Pancreas (tissue), 10 donors: ENCODE measurements at regions not wholly inside any gene's neighbourhood (a gene's known extent, or its start where the extent isn't known, plus 50 kb on each side); places are given as distances from the start of the nearest gene placed in this dataset.
"Not testable (repeated sequence)": the region's sequence is repeated elsewhere in the genome, so short reads cannot be mapped to it uniquely, and the experiment has no call there.

ENCODE experiments used
- ATAC-seq, 4 donors: fragments of 200-7000 bp; cut with Tn5 transposase; one replicate each; pipeline versions ENCODE4 v1.8.0 to v1.9.1; 2020; ENCODE audit warnings: mild to moderate bottlenecking in 4 of 4, moderate library complexity in 4 of 4
- DNase-seq, 6 donors: peaks; one replicate each; pipeline ENCODE4 v3.0.0-alpha.2; 2020
- FAIRE-seq: peaks from 2 replicates; lab custom pipeline; 2012; peaks lifted over from hg19 to GRCh38; lab: Jason Lieb, UNC
- H3K27ac ChIP-seq, 4 donors: fragments of 200-600 bp; sonication (generic); 1 replicate in 3 of 4; 2 replicates in 1 of 4; pipeline versions ENCODE4 v1.5.0 to v1.8.0; 2020
- H3K27me3 ChIP-seq, 4 donors: fragments of 200-600 bp; one replicate each; pipeline ENCODE4 v1.8.0; 2021
- H3K36me3 ChIP-seq, 3 donors: fragments of 200-600 bp; sonication (generic) in 1 of 3; one replicate each; pipeline versions ENCODE4 v1.5.0 to v1.8.0; 2020 to 2021
- H3K4me1 ChIP-seq, 3 donors: fragments of 200-600 bp; one replicate each; pipeline ENCODE4 v1.8.0; 2021
- H3K4me3 ChIP-seq, 4 donors: fragments of 200-600 bp; sonication (generic) in 2 of 4; one replicate each; pipeline versions ENCODE4 v1.5.0 to v1.8.0; 2020 to 2021
- H3K9me3 ChIP-seq, 4 donors: fragments of 200-600 bp; one replicate each; pipeline ENCODE4 v1.8.0; 2021
- CTCF ChIP-seq, 4 donors: fragments of 200-600 bp; sonication (generic) in 3 of 4; IDR thresholded peaks; one replicate each; pipeline versions ENCODE4 v1.5.0 to v1.8.0; 2021; ENCODE audit warnings: antibody characterized with exemption in 4 of 4
- WGBS, 2 donors: extraction: QIAGEN DNeasy Blood & Tissue Kit; methylation state at CpG; one replicate each; pipeline ENCODE4 v1.1.7; 2013; 5-methylcytosine and 5-hydroxymethylcytosine counted together
- intact Hi-C, 3 donors: fragments of 100-400 bp; cut with DNase I; formaldehyde crosslinking; loops; one replicate each; pipeline versions ENCODE4 v1.11.1 to v1.14.2; 2022
- donor health status: healthy with polysubstance abuse.
- donor health status: DM: no; HTN: no; CAD: no; lungs with moderate emphysema.
- donor health status: DM: no; HTN: no; CAD: no.
- donor health status: control.
- donor health status: control.
- donor health status: Bipolar disorder and iron deficiency.
- donor health status: DM: yes; HTN: yes; CAD: no.
- donor health status: DM: no; HTN: no; CAD: no.
- donor health status: DM: no; HTN: no; CAD: no.
- donor health status: DM: yes; HTN: yes; CAD: no.

- DNase-seq (no peak), FAIRE-seq (no peak), ATAC-seq (no peak)
- Histone ChIP-seq H3K4me1 (no peaks in the 10 kb centered on the region), H3K9me3 (no peaks in the 10 kb centered on the region), H3K36me3 (no peaks in the 10 kb centered on the region), H3K27ac (no peak overlapping the region), H3K27me3 (no peaks in the 10 kb centered on the region), H3K4me3 (no peak overlapping the region)
- 37 to 53% methylated on average over 2 of the region's 2 CpGs for WGBS, 2 donors
- intact Hi-C loops: no loop called here
- no peak for TF ChIP-seq CTCF (IDR thresholded peaks at IDR 0.05)
Measured at GRCh38 chr3:189375532-189375931, 203.8 kb downstream of the TPRG1 start.

- 34 to 61% methylated on average over 1 of the region's 1 CpG for WGBS, 2 donors
- Histone ChIP-seq H3K27ac (no peak overlapping the region), H3K9me3 (no peaks in the 10 kb centered on the region), H3K27me3 (no peaks in the 10 kb centered on the region), H3K36me3 (no peaks in the 10 kb centered on the region), H3K4me3 (no peak overlapping the region), H3K4me1 (no peaks in the 10 kb centered on the region)
- DNase-seq: no peak
- intact Hi-C loops: no loop called here
- ATAC-seq: no peak
- TF ChIP-seq CTCF (IDR thresholded peaks at IDR 0.05): no peak
- no peak for FAIRE-seq
Measured at GRCh38 chr3:189383630-189384029, 211.9 kb downstream of the TPRG1 start.

- H3K4me3 ChIP-seq, H3K9me3 ChIP-seq, H3K4me1 ChIP-seq, H3K36me3 ChIP-seq, H3K27ac ChIP-seq, intact Hi-C loops, H3K27me3 ChIP-seq, FAIRE-seq, DNase-seq, ATAC-seq: not testable (repeated sequence)
- WGBS, 2 donors: 31 to 50% methylated on average over 1 of the region's 1 CpG
Measured at GRCh38 chr3:189385880-189386279, 214.1 kb downstream of the TPRG1 start.

- 79 to 87% methylated on average over 3 of the region's 3 CpGs for WGBS, 2 donors
- ATAC-seq (no peak), DNase-seq (no peak), FAIRE-seq (peak; percentile 71)
- Histone ChIP-seq H3K4me3 (no peak overlapping the region), H3K4me1 (no peaks in the 10 kb centered on the region), H3K27me3 (no peaks in the 10 kb centered on the region), H3K36me3 (no peaks in the 10 kb centered on the region), H3K9me3 (no peaks in the 10 kb centered on the region), H3K27ac (no peak overlapping the region)
- intact Hi-C loops: no loop called here
- no peak for TF ChIP-seq CTCF (IDR thresholded peaks at IDR 0.05)
Measured at GRCh38 chr3:189386739-189387138, 215.0 kb downstream of the TPRG1 start.

- no peak for TF ChIP-seq CTCF (IDR thresholded peaks at IDR 0.05)
- 84 to 85% methylated on average over 4 of the region's 4 CpGs for WGBS, 2 donors
- H3K27me3 ChIP-seq: no peaks in the 10 kb centered on the region
- no peak for ATAC-seq
- intact Hi-C loops: no loop called here
- no peaks in the 10 kb centered on the region for H3K4me1 ChIP-seq
- H3K27ac ChIP-seq: no peak overlapping the region
- H3K9me3 ChIP-seq: no peaks in the 10 kb centered on the region
- DNase-seq: no peak
- H3K4me3 ChIP-seq: no peak overlapping the region
- FAIRE-seq: no peak
- H3K36me3 ChIP-seq: no peaks in the 10 kb centered on the region
Measured at GRCh38 chr3:189389346-189389745, 217.6 kb downstream of the TPRG1 start.

- DNase-seq (no peak), ATAC-seq (no peak), FAIRE-seq (no peak)
- intact Hi-C loops: no loop called here
- WGBS, 2 donors: 82 to 86% methylated on average over 5 of the region's 5 CpGs
- no peak overlapping the region for H3K27ac ChIP-seq
- H3K4me3 ChIP-seq: no peak overlapping the region
- H3K27me3 ChIP-seq: no peaks in the 10 kb centered on the region
- no peaks in the 10 kb centered on the region for H3K36me3 ChIP-seq
- H3K4me1 ChIP-seq: no peaks in the 10 kb centered on the region
- no peak for TF ChIP-seq CTCF (IDR thresholded peaks at IDR 0.05)
- no peaks in the 10 kb centered on the region for H3K9me3 ChIP-seq
Measured at GRCh38 chr3:189393598-189393997, 221.8 kb downstream of the TPRG1 start.
